Activated naive CD4-positive, alpha-beta T cell treated with anti-CD3 and anti-CD28 coated beads, Interleukin-2, amount 50 U/mL, for 16 hours (primary cell): ENCODE measurements at regions not wholly inside any gene's neighbourhood (a gene's known extent, or its start where the extent isn't known, plus 50 kb on each side); places are given as distances from the start of the nearest gene placed in this dataset.
A peak's percentile ranks its signal among the peaks of the same experiment; 100 is the strongest.

Source experiments
- DNase-seq: peaks from one replicate; pipeline ENCODE4 v3.0.0-alpha.2; 2020

DNA sequence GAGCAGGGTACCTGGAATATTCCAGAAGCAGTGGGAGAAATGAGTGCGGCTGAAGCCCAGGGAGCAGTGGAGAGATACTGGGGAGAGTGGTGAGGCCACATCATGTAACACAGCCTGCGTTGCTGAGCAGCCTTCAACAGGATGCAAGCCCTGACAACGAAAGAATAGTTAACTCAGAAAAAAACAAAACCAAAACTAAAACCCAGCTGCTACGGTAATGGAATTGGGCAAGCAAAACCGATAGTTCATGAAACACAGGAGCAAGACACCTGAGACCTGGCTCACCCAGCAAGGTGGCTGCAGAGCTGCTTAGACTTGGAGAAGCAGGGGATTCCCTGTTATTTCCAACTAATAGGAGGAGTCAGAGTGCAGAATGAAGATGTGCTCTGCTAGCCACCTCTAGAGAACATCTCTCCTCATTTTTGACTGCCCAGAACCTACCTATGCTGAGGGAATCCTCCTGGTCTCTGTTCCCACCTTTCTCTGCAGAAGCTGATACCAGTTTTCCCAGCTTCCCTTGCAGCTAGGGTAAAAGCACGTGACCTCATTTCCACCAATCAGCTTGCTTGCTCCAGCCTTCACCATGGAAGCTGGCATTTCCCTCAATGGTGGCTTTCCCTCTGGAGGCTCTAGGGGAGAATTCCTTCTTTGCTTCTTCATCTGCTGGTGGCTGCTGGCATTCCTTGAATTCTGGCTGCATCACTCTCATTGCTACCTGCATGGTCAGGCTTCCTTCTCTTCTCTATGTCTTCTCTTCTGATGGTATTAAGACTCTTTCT, 59.4 kb upstream of the XYLT1 start:
- peak; percentile 15 for DNase-seq

DNA sequence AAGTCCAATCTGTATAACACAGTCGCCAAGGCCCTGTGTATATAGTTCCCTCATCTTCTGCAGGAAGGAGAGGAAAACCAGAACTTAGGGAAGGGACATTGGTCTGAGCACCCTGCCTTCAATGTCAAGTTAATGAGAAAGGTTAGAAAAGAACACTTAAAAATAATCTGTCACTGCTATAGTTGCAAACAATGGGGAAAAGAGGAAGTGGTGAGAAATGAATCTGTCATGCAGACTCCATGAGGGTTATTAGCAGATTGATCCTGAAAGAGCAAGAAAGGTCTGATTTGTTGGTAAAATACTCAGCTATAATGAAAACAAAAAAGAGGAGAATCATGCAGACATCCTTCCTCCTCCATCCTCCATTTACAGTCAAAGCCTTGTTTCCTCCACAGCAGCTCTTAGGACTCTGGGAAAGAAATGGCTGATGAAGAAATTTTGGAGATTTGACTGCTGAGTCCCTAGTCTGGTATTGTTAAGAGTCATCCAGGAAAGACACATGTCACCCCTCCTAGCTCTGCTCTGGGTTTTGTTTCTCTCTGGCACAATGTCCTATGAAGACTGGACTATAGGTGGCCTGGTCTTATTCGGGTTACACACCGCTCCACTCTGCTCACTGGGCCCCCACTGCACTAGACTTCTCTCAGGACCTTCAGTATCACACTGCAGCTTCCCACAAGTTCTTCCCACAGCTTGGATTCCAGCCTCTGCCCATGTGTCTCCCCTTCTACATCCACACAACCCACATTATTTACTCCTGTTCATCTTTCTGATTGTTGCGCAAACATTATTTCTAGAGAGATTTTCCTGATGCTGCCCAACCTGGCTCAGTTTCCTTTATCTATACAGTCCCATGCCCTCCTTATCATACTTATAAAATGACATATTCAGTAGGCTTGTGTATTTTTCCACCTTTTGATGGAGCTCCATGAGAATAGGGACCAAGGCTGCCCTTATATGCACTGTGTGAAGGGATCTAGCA, 56.5 kb upstream of the XYLT1 start:
- DNase-seq, result no peak

DNA sequence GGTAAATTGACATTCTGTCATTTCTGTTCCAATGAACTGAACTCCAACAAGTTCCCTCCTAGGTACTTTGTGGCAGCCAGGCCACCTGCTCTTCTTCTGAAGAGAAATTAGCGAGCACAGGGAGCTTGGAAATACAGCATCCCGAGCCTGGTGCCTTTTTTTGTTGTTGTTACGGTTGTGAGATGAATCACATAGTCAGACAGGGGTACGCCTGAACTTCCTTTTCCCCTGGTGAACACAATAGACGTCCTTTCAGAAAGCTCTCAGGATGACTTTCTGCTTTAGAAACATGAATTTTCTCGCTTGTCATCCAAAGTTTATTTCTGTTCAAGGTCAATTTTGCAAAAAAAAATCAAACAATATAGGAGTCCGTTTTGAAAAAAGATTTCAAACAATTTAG, 53.9 kb upstream of the XYLT1 start:
- no peak for DNase-seq

DNA sequence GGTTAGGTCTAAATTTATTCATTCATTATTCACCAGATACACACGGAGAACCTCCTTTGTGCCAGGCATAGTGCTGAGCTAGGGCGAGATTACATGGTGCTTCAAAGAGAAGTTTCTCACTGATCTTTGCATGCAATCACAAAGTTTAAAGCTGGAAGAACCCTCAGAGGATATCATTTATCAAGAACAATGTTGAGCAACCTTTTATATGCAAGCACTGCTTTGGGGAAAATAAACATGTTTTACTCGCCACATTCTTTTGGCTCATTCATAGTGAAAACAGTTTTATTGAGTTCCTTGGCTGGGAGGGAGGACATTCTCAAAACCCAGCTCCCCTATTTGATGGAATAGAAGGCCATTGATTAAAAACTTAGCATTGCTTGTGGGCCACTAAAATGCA, 49.8 kb upstream of the XYLT1 start:
- no peak for DNase-seq
